ENCODE measurements at regions not wholly inside any gene's neighbourhood (a gene's known extent, or its start where the extent isn't known, plus 50 kb on each side); places are given as distances from the start of the nearest gene placed in this dataset.

- H3K27me3 ChIP-seq: no peaks in the 10 kb centered on the region
- peaks cover 0 to 19% (median 0%) of the 10 kb centered on the region in 3 donors for H3K9me3 ChIP-seq
- H3K4me3 ChIP-seq: no peak overlapping the region
- H3K36me3 ChIP-seq: no peaks in the 10 kb centered on the region
- H3K4me1 ChIP-seq: no peaks in the 10 kb centered on the region
- H3K27ac ChIP-seq: no peak overlapping the region
- ATAC-seq: no peak
- TF ChIP-seq CTCF (IDR thresholded peaks at IDR 0.05): no peak
- no peak for TF ChIP-seq EP300 (IDR thresholded peaks at IDR 0.05)
- TF ChIP-seq POLR2AphosphoS5 (IDR thresholded peaks at IDR 0.05): no peak
- TF ChIP-seq POLR2A (IDR thresholded peaks at IDR 0.05): no peak
- no CpG with 5 or more reads among the region's 1 CpG for WGBS, 2 donors (ENCODE audit: low coverage in 1 of 2)
These were observed 1049.2 kb upstream of the INTU start for GRCh38 chr4:126583509-126583908.

- no peaks in the 10 kb centered on the region for H3K36me3 ChIP-seq
- peaks cover 0 to 23% (median 0%) of the 10 kb centered on the region in 3 donors for H3K9me3 ChIP-seq
- no peak overlapping the region for H3K27ac ChIP-seq
- TF ChIP-seq POLR2AphosphoS5 (IDR thresholded peaks at IDR 0.05) (no peak), POLR2A (IDR thresholded peaks at IDR 0.05) (no peak)
- ATAC-seq: no peak
- no peak overlapping the region for H3K4me3 ChIP-seq
- H3K4me1 ChIP-seq: no peaks in the 10 kb centered on the region
- no peaks in the 10 kb centered on the region for H3K27me3 ChIP-seq
These were observed 1041.2 kb upstream of the INTU start for GRCh38 chr4:126591583-126591982.

DNA sequence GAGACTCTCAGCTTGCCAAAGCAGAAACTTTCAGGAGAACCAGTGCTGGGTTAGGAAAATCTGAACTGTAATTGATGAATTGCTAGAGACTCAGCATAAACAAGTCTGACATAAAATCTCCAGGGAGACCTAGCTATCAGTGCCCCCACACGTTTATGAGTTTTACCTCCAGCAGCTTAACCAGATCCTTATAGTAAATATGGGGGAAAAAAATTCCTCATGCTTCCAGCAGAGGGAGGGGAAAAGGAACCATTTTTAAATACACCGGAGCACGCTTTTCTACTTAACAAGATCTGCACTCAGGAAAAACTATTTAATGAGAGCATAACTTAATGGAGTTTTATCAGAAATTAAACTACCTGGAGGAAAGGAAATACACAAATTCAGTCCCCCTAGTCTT, 1040.7 kb upstream of the INTU start:
- WGBS, 2 donors (ENCODE audit: low coverage in 1 of 2): 13 to 73% methylated on average over 1 to 2 of the region's 3 CpGs
- peaks cover 0 to 19% (median 0%) of the 10 kb centered on the region in 3 donors for H3K9me3 ChIP-seq
- H3K27ac ChIP-seq: no peak overlapping the region
- H3K36me3 ChIP-seq: no peaks in the 10 kb centered on the region
- no peaks in the 10 kb centered on the region for H3K4me1 ChIP-seq
- no peak overlapping the region for H3K4me3 ChIP-seq
- ATAC-seq: no peak
- no peak for TF ChIP-seq EP300 (IDR thresholded peaks at IDR 0.05)
- TF ChIP-seq CTCF (IDR thresholded peaks at IDR 0.05): peak in 3 of 4 experiments; percentile 11 to 61 (median 24)
- TF ChIP-seq POLR2A (IDR thresholded peaks at IDR 0.05): no peak
- TF ChIP-seq POLR2AphosphoS5 (IDR thresholded peaks at IDR 0.05): no peak
- H3K27me3 ChIP-seq: no peaks in the 10 kb centered on the region

DNA sequence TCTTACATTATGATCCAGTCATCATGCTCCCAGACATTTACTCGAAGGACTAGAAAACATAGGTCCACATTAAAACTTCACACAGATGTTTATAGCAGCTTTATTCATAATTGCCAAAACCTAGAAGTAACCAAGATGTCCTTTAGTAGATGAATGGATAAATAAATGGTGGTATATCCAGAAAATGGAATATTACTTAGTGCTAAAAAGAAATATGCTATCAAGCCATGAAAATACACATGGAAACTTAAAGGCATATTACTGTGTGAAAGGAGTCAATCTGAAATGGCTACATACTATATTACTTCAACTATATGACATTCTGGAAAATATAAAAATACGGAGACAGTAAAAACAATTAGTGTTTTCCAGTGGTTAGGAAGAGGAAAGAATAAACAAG, 1039.1 kb upstream of the INTU start:
- TF ChIP-seq POLR2A (IDR thresholded peaks at IDR 0.05) (no peak), POLR2AphosphoS5 (IDR thresholded peaks at IDR 0.05) (no peak), EP300 (IDR thresholded peaks at IDR 0.05) (no peak), CTCF (IDR thresholded peaks at IDR 0.05) (no peak)
- Histone ChIP-seq H3K9me3 (peaks cover 0 to 8% (median 0%) of the 10 kb centered on the region in 3 donors), H3K4me1 (no peaks in the 10 kb centered on the region), H3K27ac (no peak overlapping the region), H3K27me3 (no peaks in the 10 kb centered on the region), H3K4me3 (no peak overlapping the region), H3K36me3 (no peaks in the 10 kb centered on the region)
- WGBS, 2 donors (ENCODE audit: low coverage in 1 of 2): 76 to 85% methylated on average over 2 of the region's 2 CpGs
- ATAC-seq: no peak

DNA sequence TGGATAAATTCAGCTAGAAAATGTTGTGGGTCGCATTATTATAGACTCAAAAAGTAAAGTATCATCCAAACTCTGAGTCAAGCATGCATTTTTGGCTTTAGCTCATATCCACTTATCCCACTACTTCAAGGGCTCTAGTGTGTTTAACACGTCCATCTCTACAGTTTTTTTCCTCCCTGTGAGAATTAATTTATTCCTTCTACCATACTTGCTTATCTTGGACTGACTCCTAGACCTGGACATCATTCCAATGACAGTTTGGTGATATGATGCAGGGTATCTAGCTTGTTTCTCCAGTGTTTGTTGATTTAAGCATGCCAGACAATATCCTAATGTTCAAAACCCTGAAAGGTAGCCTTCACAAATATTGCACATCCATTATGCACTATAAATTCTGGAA, 1037.1 kb upstream of the INTU start:
- H3K27me3 ChIP-seq: no peaks in the 10 kb centered on the region
- peaks cover 0 to 4% (median 0%) of the 10 kb centered on the region in 3 donors for H3K9me3 ChIP-seq
- no peaks in the 10 kb centered on the region for H3K4me1 ChIP-seq
- H3K4me3 ChIP-seq: no peak overlapping the region
- H3K27ac ChIP-seq: no peak overlapping the region
- no peaks in the 10 kb centered on the region for H3K36me3 ChIP-seq
- 48 to 61% methylated on average over 2 of the region's 2 CpGs for WGBS, 2 donors (ENCODE audit: low coverage in 1 of 2)
- no peak for ATAC-seq
- no peak for TF ChIP-seq EP300 (IDR thresholded peaks at IDR 0.05)

- H3K27me3 ChIP-seq: no peaks in the 10 kb centered on the region
- H3K27ac ChIP-seq: no peak overlapping the region
- no peaks in the 10 kb centered on the region for H3K9me3 ChIP-seq
- 12 to 56% methylated on average over 4 of the region's 4 CpGs for WGBS, 2 donors (ENCODE audit: low coverage in 1 of 2)
- TF ChIP-seq EP300 (IDR thresholded peaks at IDR 0.05): no peak
- TF ChIP-seq POLR2AphosphoS5 (IDR thresholded peaks at IDR 0.05): no peak
- no peak for TF ChIP-seq POLR2A (IDR thresholded peaks at IDR 0.05)
- no peak for TF ChIP-seq CTCF (IDR thresholded peaks at IDR 0.05)
- H3K4me3 ChIP-seq: no peak overlapping the region
- no peaks in the 10 kb centered on the region for H3K4me1 ChIP-seq
- no peaks in the 10 kb centered on the region for H3K36me3 ChIP-seq
- ATAC-seq: no peak
These were observed 1033.0 kb upstream of the INTU start for GRCh38 chr4:126599746-126600145.
